IMR-90 (cell line): ENCODE measurements at regions not wholly inside any gene's neighbourhood (a gene's known extent, or its start where the extent isn't known, plus 50 kb on each side); places are given as distances from the start of the nearest gene placed in this dataset.

ENCODE experiments used
- ATAC-seq: fragments of 200-7000 bp; cut with Tn5 transposase; 2 replicates; pipeline ENCODE4 v1.9.1; 2020; ENCODE audit warnings: low read depth, mild to moderate bottlenecking, moderate library complexity
- BruUV-seq: library from RNA; stranded (reverse); fragments of 400-500 nt; replicated peaks from 2 replicates; lab custom pipeline; 2021; lab: Mats Ljungman, UMichigan
- CTCF ChIA-PET: fragments of 300-600 bp; formaldehyde crosslinking; extraction: SDS; loops from one replicate; lab custom pipeline; 2021; ENCODE audit warnings: antibody characterized with exemption; lab: Yijun Ruan, JAX
- POLR2A ChIA-PET: fragments of 300-600 bp; sonication (Branson Sonifier 250); formaldehyde crosslinking; loops from one replicate; lab custom pipeline; 2022; ENCODE audit warnings: antibody characterized with exemption; ENCODE audit not compliant: unreplicated experiment; lab: Charles Lee
- DNase-seq: peaks from one replicate; pipeline ENCODE4 v3.0.0; 2013
- H2AFZ ChIP-seq: replicated peaks from 2 replicates; pipeline ENCODE3; 2013; ENCODE audit warnings: low read length, mild to moderate bottlenecking; ENCODE audit not compliant: poor library complexity
- H2AK5ac ChIP-seq: 2 replicates; pipeline ENCODE4 v1.6.1; 2013; ENCODE audit warnings: low read depth, low read length, inconsistent platforms
- H2AK9ac ChIP-seq: replicated peaks from 2 replicates; pipeline ENCODE3; 2013; ENCODE audit warnings: mild to moderate bottlenecking, low read depth, low read length, moderate library complexity; ENCODE audit not compliant: poor library complexity
- H2BK120ac ChIP-seq: 2 replicates; pipeline ENCODE4 v1.6.1; 2013; ENCODE audit warnings: low read depth, low read length, inconsistent platforms
- H2BK15ac ChIP-seq: 3 replicates; pipeline ENCODE4 v1.6.1; 2013; ENCODE audit warnings: low read depth, low read length, inconsistent platforms
- H2BK20ac ChIP-seq: 2 replicates; pipeline ENCODE4 v1.6.1; 2013; ENCODE audit warnings: low read depth, mild to moderate bottlenecking, inconsistent platforms, low read length, moderate library complexity
- H2BK5ac ChIP-seq: 2 replicates; pipeline ENCODE4 v1.6.1; 2013; ENCODE audit warnings: mild to moderate bottlenecking, low read depth, low read length, inconsistent platforms; ENCODE audit not compliant: poor library complexity, severe bottlenecking
- H3K14ac ChIP-seq: replicated peaks from 2 replicates; pipeline ENCODE4 v1.6.1; 2013; ENCODE audit warnings: low read depth, low read length, inconsistent platforms
- H3K18ac ChIP-seq: 2 replicates; pipeline ENCODE4 v1.6.1; 2013; ENCODE audit warnings: low read depth, low read length, control low read depth
- H3K23ac ChIP-seq: 2 replicates; pipeline ENCODE4 v1.6.1; 2013; ENCODE audit warnings: low read depth, low read length, inconsistent platforms
- H3K27ac ChIP-seq: 2 replicates; pipeline ENCODE4 v1.5.1; 2013; ENCODE audit warnings: mild to moderate bottlenecking, control low read depth, low read length; ENCODE audit not compliant: insufficient read depth
- H3K27me3 ChIP-seq: 2 replicates; pipeline ENCODE4 v1.6.1; 2013; ENCODE audit warnings: low read length; ENCODE audit not compliant: control insufficient read depth, insufficient read depth
- H3K36me3 ChIP-seq: 2 replicates; pipeline ENCODE4 v1.6.1; 2013; ENCODE audit warnings: low read length, mixed read lengths; ENCODE audit not compliant: control insufficient read depth, insufficient read depth
- H3K4ac ChIP-seq: 2 replicates; pipeline ENCODE4 v1.6.1; 2013; ENCODE audit warnings: low read depth, low read length, inconsistent platforms
- H3K4me1 ChIP-seq: 2 replicates; pipeline ENCODE4 v1.6.1; 2013; ENCODE audit warnings: low read length, mixed read lengths; ENCODE audit not compliant: control insufficient read depth, insufficient read depth
- H3K4me2 ChIP-seq: 2 replicates; pipeline ENCODE4 v1.6.1; 2013; ENCODE audit warnings: low read depth, mild to moderate bottlenecking, control low read depth, low read length, moderate library complexity
- H3K4me3 ChIP-seq: 2 replicates; pipeline ENCODE4 v1.5.1; 2013; ENCODE audit warnings: low read depth, mild to moderate bottlenecking, control low read depth, low read length, moderate library complexity; ENCODE audit not compliant: insufficient read depth
- H3K56ac ChIP-seq: 2 replicates; pipeline ENCODE4 v1.6.1; 2013; ENCODE audit warnings: low read length, inconsistent platforms; ENCODE audit not compliant: insufficient read depth; ENCODE audit errors: extremely low read depth
- H3K79me1 ChIP-seq, 2 experiments: 2 replicates each; pipeline ENCODE4 v1.6.1; 2013; ENCODE audit warnings: low read length in 2 of 2, inconsistent platforms in 1 of 2, low read depth in 1 of 2
- H3K9ac ChIP-seq: 2 replicates; pipeline ENCODE4 v1.6.1; 2013; ENCODE audit warnings: low read depth, low read length, control low read depth
- H3K9me1 ChIP-seq: 2 replicates; pipeline ENCODE4 v1.6.1; 2013; ENCODE audit warnings: low read length, inconsistent platforms; ENCODE audit not compliant: insufficient read depth
- H3K9me3 ChIP-seq: 2 replicates; pipeline ENCODE4 v1.6.1; 2013; ENCODE audit warnings: low read length; ENCODE audit not compliant: control insufficient read depth, insufficient read depth
- H4K20me1 ChIP-seq: 2 replicates; pipeline ENCODE4 v1.6.1; 2013; ENCODE audit warnings: low read length, inconsistent platforms; ENCODE audit not compliant: insufficient read depth
- H4K5ac ChIP-seq: 2 replicates; pipeline ENCODE4 v1.6.1; 2013; ENCODE audit warnings: mild to moderate bottlenecking, low read depth, low read length, control low read depth
- H4K8ac ChIP-seq, 2 experiments: 2 replicates each; pipeline ENCODE4 v1.6.1; 2013; ENCODE audit warnings: low read depth in 2 of 2, low read length in 2 of 2, control low read depth in 1 of 2, inconsistent platforms in 1 of 2
- H4K91ac ChIP-seq: 2 replicates; pipeline ENCODE4 v1.6.1; 2013; ENCODE audit warnings: low read depth, low read length, inconsistent platforms; ENCODE audit not compliant: insufficient read depth
- BHLHE40 ChIP-seq: fragments of 150-350 bp; IDR thresholded peaks from 2 replicates; pipeline ENCODE4 v1.6.1; 2016; ENCODE audit warnings: mild to moderate bottlenecking, low read depth, low read length
- CEBPB ChIP-seq: IDR thresholded peaks from 2 replicates; pipeline ENCODE4 v1.6.1; 2012; ENCODE audit warnings: low read depth, low read length, improper control_type of control experiment
- CHD1 ChIP-seq: IDR thresholded peaks from 2 replicates; pipeline ENCODE4 v1.6.1; 2012; ENCODE audit warnings: low read depth, low read length, improper control_type of control experiment
- ELK1 ChIP-seq: fragments of 150-350 bp; IDR thresholded peaks from 2 replicates; pipeline ENCODE4 v1.6.1; 2016; ENCODE audit warnings: low read depth, mild to moderate bottlenecking, low read length, moderate library complexity, borderline replicate concordance
- MAZ ChIP-seq: IDR thresholded peaks from 2 replicates; pipeline ENCODE4 v1.6.1; 2012; ENCODE audit warnings: low read depth, mild to moderate bottlenecking, low read length, improper control_type of control experiment, moderate library complexity, borderline replicate concordance
- MXI1 ChIP-seq: IDR thresholded peaks from 2 replicates; pipeline ENCODE4 v1.6.1; 2012; ENCODE audit warnings: low read depth, mild to moderate bottlenecking, low read length, moderate library complexity, borderline replicate concordance
- NFE2L2 ChIP-seq: fragments of 150-350 bp; IDR thresholded peaks from 2 replicates; pipeline ENCODE4 v1.6.1; 2016; ENCODE audit warnings: low read depth, mild to moderate bottlenecking, low read length
- POLR2A ChIP-seq: IDR thresholded peaks from 2 replicates; pipeline ENCODE4 v1.6.1; 2012; ENCODE audit warnings: mild to moderate bottlenecking, low read depth, low read length
- RCOR1 ChIP-seq: IDR thresholded peaks from 2 replicates; pipeline ENCODE4 v1.6.1; 2012; ENCODE audit warnings: mild to moderate bottlenecking, low read length, improper control_type of control experiment; ENCODE audit not compliant: insufficient replicate concordance
- RFX5 ChIP-seq: IDR thresholded peaks from 2 replicates; pipeline ENCODE4 v1.8.0; 2012; ENCODE audit warnings: low read depth, mild to moderate bottlenecking, low read length, moderate library complexity
- SMC3 ChIP-seq: fragments of 150-350 bp; IDR thresholded peaks from 2 replicates; pipeline ENCODE4 v1.6.1; 2016; ENCODE audit warnings: low read depth, mild to moderate bottlenecking, antibody characterized with exemption, low read length, moderate library complexity
- WGBS, 2 experiments: methylation state at CpG; one replicate each; pipeline versions ENCODE4 v1.1.5 to v1.1.7; 2013; ENCODE audit warnings: missing lambda C conversion rate in 2 of 2; ENCODE audit not compliant: insufficient read length in 1 of 2; ENCODE audit errors: extremely low coverage in 2 of 2; 5-methylcytosine and 5-hydroxymethylcytosine counted together
- dilution Hi-C: fragments of 300-500 bp; cut with HindIII; formaldehyde crosslinking; loops from one replicate; pipeline ENCODE4 v1.14.3; 2018; ENCODE audit warnings: low sequenced_read_pairs; ENCODE audit not compliant: unreplicated experiment
- in situ Hi-C: fragments of 300-500 bp; cut with MboI; formaldehyde crosslinking; loops from 3 replicates; pipeline ENCODE4 v1.14.3; 2019; ENCODE audit warnings: low sequenced_read_pairs, inconsistent platforms, mixed read lengths
- intact Hi-C: fragments of 100-400 bp; cut with micrococcal nuclease; formaldehyde crosslinking; loops from 2 replicates; pipeline ENCODE4 v1.10.0; 2022

GRCh38 chr6:114467931-114468330 lies 125.1 kb upstream of the HS3ST5 start:
- Histone ChIP-seq H2BK120ac (no peak overlapping the region), H2AFZ (no peak overlapping the region), H3K79me1 (no peaks in the 10 kb centered on the region), H4K20me1 (no peaks in the 10 kb centered on the region), H2AK5ac (no peak overlapping the region), H3K9ac (no peak overlapping the region), H3K9me1 (no peaks in the 10 kb centered on the region), H3K18ac (no peak overlapping the region), H3K4me3 (no peak overlapping the region), H3K56ac (no peak overlapping the region), H3K9me3 (no peaks in the 10 kb centered on the region), H3K27me3 (no peaks in the 10 kb centered on the region), H4K8ac (no peak overlapping the region), H2AK9ac (no peak overlapping the region), H3K23ac (no peak overlapping the region), H2BK5ac (no peak overlapping the region), H2BK15ac (no peak overlapping the region), H4K91ac (no peak overlapping the region), H3K4me1 (no peaks in the 10 kb centered on the region), H3K27ac (no peak overlapping the region), H2BK20ac (no peak overlapping the region), H3K4me2 (no peak overlapping the region), H3K4ac (no peak overlapping the region), H3K36me3 (no peaks in the 10 kb centered on the region), H3K14ac (no peak overlapping the region), H4K5ac (no peak overlapping the region)
- DNase-seq (no peak), ATAC-seq (no peak)
- TF ChIP-seq RFX5, result no peak
- TF ChIP-seq NFE2L2, result no peak
- no peak for TF ChIP-seq MAZ
- no peak for TF ChIP-seq SMC3
- no peak for TF ChIP-seq CHD1
- TF ChIP-seq ELK1, result no peak
- no peak for TF ChIP-seq RCOR1
- no peak for TF ChIP-seq BHLHE40
- no peak for TF ChIP-seq POLR2A
- no peak for TF ChIP-seq CEBPB
- TF ChIP-seq MXI1, result no peak
- in situ Hi-C loops, result no loop called here
- no TSS peak for BruUV-seq
- ChIA-PET CTCF (no interaction called here), POLR2A (no interaction called here)
- intact Hi-C loops, result no loop called here
- dilution Hi-C loops, result no loop called here
- WGBS, 2 experiments, result no CpG with 5 or more reads among the region's 2 CpGs
